ENCODE measurements at regions not wholly inside any gene's neighbourhood (a gene's known extent, or its start where the extent isn't known, plus 50 kb on each side); places are given as distances from the start of the nearest gene placed in this dataset.

- ATAC-seq = no peak
- Mint-ChIP-seq H3K27ac (no peak overlapping the region), H3K9me3 (peaks cover 3% of the 10 kb centered on the region), H3K27me3 (no peaks in the 10 kb centered on the region), H3K36me3 (no peaks in the 10 kb centered on the region), H3K4me3 (no peak overlapping the region), H3K4me1 (no peaks in the 10 kb centered on the region)
These were observed 114.9 kb upstream of the ATP10B start for GRCh38 chr5:160966921-160967320.

GRCh38 chr5:160961761-160962160, 109.8 kb upstream of the ATP10B start:
- no peak overlapping the region for H3K27ac Mint-ChIP-seq
- H3K4me1 Mint-ChIP-seq = no peaks in the 10 kb centered on the region
- H3K4me3 Mint-ChIP-seq = no peak overlapping the region
- no peaks in the 10 kb centered on the region for H3K36me3 Mint-ChIP-seq
- H3K9me3 Mint-ChIP-seq = peaks cover 3% of the 10 kb centered on the region
- H3K27me3 Mint-ChIP-seq = no peaks in the 10 kb centered on the region
- ATAC-seq = no peak

- ATAC-seq = no peak
- H3K4me1 Mint-ChIP-seq = no peaks in the 10 kb centered on the region
- H3K9me3 Mint-ChIP-seq = peaks cover 3% of the 10 kb centered on the region
- H3K27ac Mint-ChIP-seq = no peak overlapping the region
- H3K27me3 Mint-ChIP-seq = no peaks in the 10 kb centered on the region
- no peak overlapping the region for H3K4me3 Mint-ChIP-seq
- no peaks in the 10 kb centered on the region for H3K36me3 Mint-ChIP-seq
These were observed 109.0 kb upstream of the ATP10B start for GRCh38 chr5:160961038-160961437.

GRCh38 chr5:160960592-160960991, 108.6 kb upstream of the ATP10B start:
- Mint-ChIP-seq H3K36me3 (no peaks in the 10 kb centered on the region), H3K9me3 (peaks cover 2% of the 10 kb centered on the region), H3K27me3 (no peaks in the 10 kb centered on the region), H3K27ac (no peak overlapping the region), H3K4me3 (no peak overlapping the region), H3K4me1 (no peaks in the 10 kb centered on the region)
- ATAC-seq = no peak

GRCh38 chr5:160959804-160960203, 107.8 kb upstream of the ATP10B start:
- ATAC-seq = no peak
- Mint-ChIP-seq H3K4me1 (no peaks in the 10 kb centered on the region), H3K9me3 (no peaks in the 10 kb centered on the region), H3K4me3 (no peak overlapping the region), H3K27ac (no peak overlapping the region), H3K36me3 (no peaks in the 10 kb centered on the region), H3K27me3 (no peaks in the 10 kb centered on the region)

- Mint-ChIP-seq H3K27ac (no peak overlapping the region), H3K36me3 (no peaks in the 10 kb centered on the region), H3K9me3 (no peaks in the 10 kb centered on the region), H3K4me1 (no peaks in the 10 kb centered on the region), H3K27me3 (peaks cover 9% of the 10 kb centered on the region), H3K4me3 (no peak overlapping the region)
- ATAC-seq = no peak
These were observed 105.4 kb upstream of the ATP10B start for GRCh38 chr5:160957312-160957861.

- Mint-ChIP-seq H3K4me1 (no peaks in the 10 kb centered on the region), H3K27me3 (peaks cover 9% of the 10 kb centered on the region), H3K9me3 (no peaks in the 10 kb centered on the region), H3K27ac (no peak overlapping the region), H3K36me3 (no peaks in the 10 kb centered on the region), H3K4me3 (no peak overlapping the region)
- no peak for ATAC-seq
These were observed 104.0 kb upstream of the ATP10B start for GRCh38 chr5:160956051-160956450.

GRCh38 chr5:160950311-160950710, 98.3 kb upstream of the ATP10B start:
- ATAC-seq = no peak
- Mint-ChIP-seq H3K4me1 (no peaks in the 10 kb centered on the region), H3K9me3 (peaks cover 2% of the 10 kb centered on the region)

GRCh38 chr5:160940725-160941124, 88.7 kb upstream of the ATP10B start:
- no peaks in the 10 kb centered on the region for H3K4me1 Mint-ChIP-seq
- H3K4me3 Mint-ChIP-seq = no peak overlapping the region
- no peak for ATAC-seq
- H3K9me3 Mint-ChIP-seq = peaks cover 5% of the 10 kb centered on the region
- H3K36me3 Mint-ChIP-seq = no peaks in the 10 kb centered on the region
- H3K27ac Mint-ChIP-seq = no peak overlapping the region
- no peaks in the 10 kb centered on the region for H3K27me3 Mint-ChIP-seq

More at GRCh38 chr5:160950311-160950710, 98.3 kb upstream of the ATP10B start:
- peaks cover 9% of the 10 kb centered on the region for H3K27me3 Mint-ChIP-seq
- H3K27ac Mint-ChIP-seq = no peak overlapping the region
- no peak overlapping the region for H3K4me3 Mint-ChIP-seq
- no peaks in the 10 kb centered on the region for H3K36me3 Mint-ChIP-seq

- ATAC-seq = no peak
- Mint-ChIP-seq H3K27me3 (no peaks in the 10 kb centered on the region), H3K9me3 (peaks cover 3% of the 10 kb centered on the region), H3K4me1 (no peaks in the 10 kb centered on the region), H3K4me3 (no peak overlapping the region), H3K36me3 (no peaks in the 10 kb centered on the region), H3K27ac (no peak overlapping the region)
These were observed 86.5 kb upstream of the ATP10B start for GRCh38 chr5:160938532-160938931.

GRCh38 chr5:160937570-160937969, 85.6 kb upstream of the ATP10B start:
- H3K4me1 Mint-ChIP-seq = no peaks in the 10 kb centered on the region
- H3K27me3 Mint-ChIP-seq = no peaks in the 10 kb centered on the region
- H3K9me3 Mint-ChIP-seq = peaks cover 3% of the 10 kb centered on the region
- no peaks in the 10 kb centered on the region for H3K36me3 Mint-ChIP-seq
- no peak for ATAC-seq
- no peak overlapping the region for H3K4me3 Mint-ChIP-seq
- H3K27ac Mint-ChIP-seq = no peak overlapping the region

- no peaks in the 10 kb centered on the region for H3K36me3 Mint-ChIP-seq
- H3K27me3 Mint-ChIP-seq = no peaks in the 10 kb centered on the region
- H3K27ac Mint-ChIP-seq = no peak overlapping the region
- no peaks in the 10 kb centered on the region for H3K4me1 Mint-ChIP-seq
- no peaks in the 10 kb centered on the region for H3K9me3 Mint-ChIP-seq
- ATAC-seq = no peak
- no peak overlapping the region for H3K4me3 Mint-ChIP-seq
These were observed 83.8 kb upstream of the ATP10B start for GRCh38 chr5:160935776-160936175.

- H3K27ac Mint-ChIP-seq = no peak overlapping the region
- H3K27me3 Mint-ChIP-seq = no peaks in the 10 kb centered on the region
- no peaks in the 10 kb centered on the region for H3K4me1 Mint-ChIP-seq
- H3K9me3 Mint-ChIP-seq = no peaks in the 10 kb centered on the region
- no peak for ATAC-seq
- no peaks in the 10 kb centered on the region for H3K36me3 Mint-ChIP-seq
- H3K4me3 Mint-ChIP-seq = no peak overlapping the region
These were observed 79.3 kb upstream of the ATP10B start for GRCh38 chr5:160931283-160931682.

- H3K4me1 Mint-ChIP-seq = no peaks in the 10 kb centered on the region
- no peaks in the 10 kb centered on the region for H3K9me3 Mint-ChIP-seq
- H3K27ac Mint-ChIP-seq = no peak overlapping the region
- no peaks in the 10 kb centered on the region for H3K36me3 Mint-ChIP-seq
- H3K27me3 Mint-ChIP-seq = no peaks in the 10 kb centered on the region
- ATAC-seq = no peak
- no peak overlapping the region for H3K4me3 Mint-ChIP-seq
These were observed 78.4 kb upstream of the ATP10B start for GRCh38 chr5:160930406-160930805.

- ATAC-seq = no peak
- H3K4me3 Mint-ChIP-seq = no peak overlapping the region
- H3K4me1 Mint-ChIP-seq = no peaks in the 10 kb centered on the region
- H3K27me3 Mint-ChIP-seq = no peaks in the 10 kb centered on the region
- H3K27ac Mint-ChIP-seq = no peak overlapping the region
- no peaks in the 10 kb centered on the region for H3K36me3 Mint-ChIP-seq
- H3K9me3 Mint-ChIP-seq = no peaks in the 10 kb centered on the region
These were observed 77.9 kb upstream of the ATP10B start for GRCh38 chr5:160929906-160930305.

- Mint-ChIP-seq H3K4me1 (no peaks in the 10 kb centered on the region), H3K36me3 (no peaks in the 10 kb centered on the region), H3K9me3 (no peaks in the 10 kb centered on the region), H3K27ac (no peak overlapping the region), H3K27me3 (no peaks in the 10 kb centered on the region), H3K4me3 (no peak overlapping the region)
- ATAC-seq = no peak
These were observed 77.3 kb upstream of the ATP10B start for GRCh38 chr5:160929360-160929759.

- Mint-ChIP-seq H3K27ac (no peak overlapping the region), H3K9me3 (no peaks in the 10 kb centered on the region), H3K4me1 (no peaks in the 10 kb centered on the region), H3K4me3 (no peak overlapping the region), H3K27me3 (no peaks in the 10 kb centered on the region), H3K36me3 (no peaks in the 10 kb centered on the region)
- no peak for ATAC-seq
These were observed 74.4 kb upstream of the ATP10B start for GRCh38 chr5:160926428-160926827.

Data from stimulated activated memory B cell treated with anti-CD40 and anti-IgM and Interleukin-4, amounts not matched to agents 10 μg/mL and 1 μg/mL and 100 μg/mL, for 72 hours (primary cell).